DOHH2 (cell line): ENCODE measurements at regions not wholly inside any gene's neighbourhood (a gene's known extent, or its start where the extent isn't known, plus 50 kb on each side); places are given as distances from the start of the nearest gene placed in this dataset.

ENCODE experiments used
- H3F3A ChIP-seq: fragments of 200-600 bp; sonication (generic), shearing (Covaris generic); 2 replicates; pipeline ENCODE4 v1.6.0; 2016; ENCODE audit warnings: antibody characterized with exemption, mild to moderate bottlenecking; ENCODE audit not compliant: control insufficient read depth, insufficient read depth
- H3K27ac ChIP-seq: fragments of 200-600 bp; sonication (generic); 2 replicates; pipeline ENCODE4 v1.5.1; 2014; ENCODE audit warnings: low read depth, mild to moderate bottlenecking, low read length, moderate library complexity
- H3K27me3 ChIP-seq: fragments of 200-600 bp; sonication (generic); 2 replicates; pipeline ENCODE4 v1.6.1; 2014; ENCODE audit warnings: mild to moderate bottlenecking, low read length, mixed read lengths; ENCODE audit not compliant: control insufficient read depth
- H3K36me3 ChIP-seq: fragments of 200-600 bp; sonication (generic); 2 replicates; pipeline ENCODE4 v1.6.1; 2014; ENCODE audit warnings: mild to moderate bottlenecking, low read length, moderate library complexity, mixed read lengths; ENCODE audit not compliant: control insufficient read depth
- H3K4me1 ChIP-seq: fragments of 200-600 bp; sonication (generic); 2 replicates; pipeline ENCODE4 v1.6.1; 2014; ENCODE audit warnings: mild to moderate bottlenecking, low read length, mixed read lengths; ENCODE audit not compliant: control insufficient read depth
- H3K4me2 ChIP-seq: fragments of 200-600 bp; sonication (generic); 2 replicates; pipeline ENCODE4 v1.6.0; 2014; ENCODE audit warnings: mild to moderate bottlenecking, low read length, moderate library complexity
- H3K4me3 ChIP-seq: fragments of 200-600 bp; sonication (generic); 2 replicates; pipeline ENCODE4 v1.5.1; 2014; ENCODE audit warnings: mild to moderate bottlenecking, low read length, mixed read lengths
- H3K79me2 ChIP-seq: fragments of 200-600 bp; sonication (generic); 2 replicates; pipeline ENCODE4 v1.6.1; 2014; ENCODE audit warnings: mild to moderate bottlenecking, low read length, mixed read lengths; ENCODE audit not compliant: control insufficient read depth
- H3K9me2 ChIP-seq: fragments of 200-600 bp; sonication (generic); replicated peaks from 2 replicates; pipeline ENCODE4 v1.6.1; 2014; ENCODE audit warnings: mild to moderate bottlenecking, low read length, mixed read lengths; ENCODE audit not compliant: control insufficient read depth
- H3K9me3 ChIP-seq: fragments of 200-600 bp; sonication (generic); 2 replicates; pipeline ENCODE4 v1.6.1; 2014; ENCODE audit warnings: antibody characterized with exemption, low read length, mixed read lengths; ENCODE audit not compliant: control insufficient read depth, insufficient read depth
- H4K20me1 ChIP-seq: fragments of 200-600 bp; sonication (generic); 2 replicates; pipeline ENCODE4 v1.6.0; 2014; ENCODE audit warnings: low read depth, mild to moderate bottlenecking, antibody characterized with exemption, low read length, moderate library complexity; ENCODE audit not compliant: control insufficient read depth, insufficient read depth
- CTCF ChIP-seq: fragments of 200-600 bp; sonication (generic); IDR thresholded peaks from one replicate; pipeline ENCODE4 v1.5.1; 2014; ENCODE audit warnings: antibody characterized with exemption, mild to moderate bottlenecking, low read depth, low read length; ENCODE audit not compliant: poor library complexity, severe bottlenecking
- EZH2phosphoT487 ChIP-seq: fragments of 200-600 bp; sonication (generic); IDR thresholded peaks from 2 replicates; pipeline ENCODE4 v1.6.1; 2017; ENCODE audit warnings: borderline replicate concordance, mild to moderate bottlenecking, antibody characterized with exemption, low read length, moderate library complexity, mixed read lengths

- H3F3A ChIP-seq, result no peaks in the 10 kb centered on the region
- H3K9me2 ChIP-seq, result no peaks in the 10 kb centered on the region
- H3K4me1 ChIP-seq, result no peaks in the 10 kb centered on the region
- no peaks in the 10 kb centered on the region for H4K20me1 ChIP-seq
- H3K27ac ChIP-seq, result no peak overlapping the region
- H3K36me3 ChIP-seq, result no peaks in the 10 kb centered on the region
- no peak overlapping the region for H3K4me2 ChIP-seq
- TF ChIP-seq CTCF (no peak), EZH2phosphoT487 (no peak)
- no peak overlapping the region for H3K4me3 ChIP-seq
- no peaks in the 10 kb centered on the region for H3K27me3 ChIP-seq
- H3K9me3 ChIP-seq, result no peaks in the 10 kb centered on the region
- H3K79me2 ChIP-seq, result no peaks in the 10 kb centered on the region
Observed at GRCh38 chr7:113412410-113412809, 294.1 kb upstream of the SMIM30 start.

GRCh38 chr7:113410796-113411195 is 292.4 kb upstream of the SMIM30 start:
- TF ChIP-seq EZH2phosphoT487, result no peak
- no peak for TF ChIP-seq CTCF
- Histone ChIP-seq H3K79me2 (no peaks in the 10 kb centered on the region), H3K27ac (no peak overlapping the region), H3K4me2 (no peak overlapping the region), H3K27me3 (no peaks in the 10 kb centered on the region), H3F3A (no peaks in the 10 kb centered on the region), H3K4me1 (no peaks in the 10 kb centered on the region), H4K20me1 (no peaks in the 10 kb centered on the region), H3K36me3 (no peaks in the 10 kb centered on the region), H3K4me3 (no peak overlapping the region), H3K9me3 (no peaks in the 10 kb centered on the region), H3K9me2 (no peaks in the 10 kb centered on the region)

GRCh38 chr7:113408999-113409398 is 290.6 kb upstream of the SMIM30 start:
- Histone ChIP-seq H4K20me1 (no peaks in the 10 kb centered on the region), H3K9me2 (no peaks in the 10 kb centered on the region), H3K4me2 (no peak overlapping the region), H3K27ac (no peak overlapping the region), H3F3A (no peaks in the 10 kb centered on the region), H3K4me1 (no peaks in the 10 kb centered on the region), H3K79me2 (no peaks in the 10 kb centered on the region), H3K9me3 (no peaks in the 10 kb centered on the region), H3K4me3 (no peak overlapping the region), H3K27me3 (no peaks in the 10 kb centered on the region), H3K36me3 (no peaks in the 10 kb centered on the region)
- no peak for TF ChIP-seq CTCF
- TF ChIP-seq EZH2phosphoT487, result no peak
